Embryonic facial prominence (tissue), 1 donor: ENCODE measurements at regions not wholly inside any gene's neighbourhood (a gene's known extent, or its start where the extent isn't known, plus 50 kb on each side); places are given as distances from the start of the nearest gene placed in this dataset.

Source experiments
- DNase-seq: peaks from one replicate; pipeline ENCODE4 v3.0.0-alpha.2; 2016; ENCODE audit errors: extremely low spot score

DNA sequence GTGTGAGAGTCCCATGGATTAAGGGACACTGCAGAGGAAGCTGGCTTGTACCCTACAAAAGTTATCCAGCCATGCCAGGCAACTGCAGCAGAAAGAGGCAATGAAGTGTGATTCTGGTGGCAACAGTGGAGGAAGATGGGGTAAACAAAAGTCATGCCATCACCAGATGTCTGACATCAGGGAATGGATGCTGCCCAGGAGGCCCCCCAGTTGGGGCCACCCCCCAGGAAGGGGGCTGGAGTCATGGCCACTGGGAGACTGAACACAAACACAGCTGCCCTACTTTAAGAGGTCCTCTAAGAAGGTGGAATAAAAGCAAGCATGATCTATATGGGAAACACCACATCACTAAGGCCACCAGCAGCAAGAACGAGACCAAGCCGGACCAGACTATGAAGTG lies 235.3 kb downstream of the KLF12 start:
- no peak for DNase-seq

DNA sequence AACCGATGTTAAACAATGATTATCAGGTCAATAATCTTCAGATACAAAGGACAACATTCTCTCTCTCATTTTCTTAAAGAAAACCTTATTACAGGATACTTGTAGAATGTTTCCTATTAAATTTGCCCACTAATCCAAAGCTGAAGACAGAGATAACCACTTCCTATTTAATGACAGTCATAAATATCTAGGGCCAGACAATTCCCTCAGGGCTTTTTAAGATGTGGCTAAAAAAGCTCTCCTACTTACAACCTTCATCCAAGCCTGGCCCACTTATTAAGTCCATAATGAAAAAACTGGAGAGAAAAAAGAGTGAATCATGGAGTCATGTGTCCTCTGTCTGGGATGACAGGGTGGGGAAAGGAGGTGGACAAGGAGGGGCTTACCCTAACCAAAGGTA lies 235.9 kb downstream of the KLF12 start:
- DNase-seq: no peak

DNA sequence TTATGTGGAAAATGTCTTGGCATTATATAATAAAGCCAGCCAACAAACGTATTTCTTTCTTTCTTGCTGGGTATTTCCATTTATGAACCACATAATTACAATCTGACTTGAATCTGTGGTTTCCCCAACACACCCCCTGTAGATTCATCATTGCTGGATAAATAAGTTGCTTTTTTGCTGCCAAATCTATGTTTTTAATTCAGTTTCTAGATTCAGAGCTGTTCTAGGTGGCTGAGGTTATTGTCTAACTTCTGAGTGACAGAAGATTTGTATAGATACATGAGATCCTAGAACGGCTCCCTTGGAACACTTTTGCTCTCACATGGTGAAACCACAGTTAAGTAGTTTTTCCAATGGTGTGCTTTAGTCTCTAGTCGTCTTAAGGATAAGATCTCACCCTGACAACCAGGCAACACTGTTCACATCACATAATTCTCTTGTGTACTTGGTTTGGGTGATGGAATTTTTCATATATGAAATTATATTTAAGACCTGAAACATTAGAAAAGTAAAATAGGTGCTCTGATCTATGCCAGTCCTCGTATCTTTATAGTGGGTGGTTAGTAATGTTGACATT lies 239.1 kb downstream of the KLF12 start:
- no peak for DNase-seq

DNA sequence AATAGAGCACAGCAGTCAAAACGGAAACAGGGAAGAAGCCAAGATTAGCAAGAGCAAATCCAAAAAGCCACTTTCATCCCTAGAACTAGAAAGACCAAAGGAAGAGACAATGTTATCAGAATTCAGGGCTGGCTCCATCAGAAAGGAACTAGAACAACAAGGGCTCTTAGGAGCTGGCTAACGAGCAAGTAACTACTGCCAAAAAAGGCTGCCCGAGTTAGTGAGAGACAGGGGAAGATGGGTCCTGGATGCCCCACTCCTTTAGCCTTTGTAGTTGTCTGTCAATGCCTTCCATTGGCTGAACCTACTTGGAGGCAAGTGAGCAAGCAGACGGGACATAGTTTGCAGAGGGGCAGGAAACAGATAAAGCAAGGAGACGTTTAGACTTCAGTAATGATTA lies 240.4 kb downstream of the KLF12 start:
- no peak for DNase-seq

DNA sequence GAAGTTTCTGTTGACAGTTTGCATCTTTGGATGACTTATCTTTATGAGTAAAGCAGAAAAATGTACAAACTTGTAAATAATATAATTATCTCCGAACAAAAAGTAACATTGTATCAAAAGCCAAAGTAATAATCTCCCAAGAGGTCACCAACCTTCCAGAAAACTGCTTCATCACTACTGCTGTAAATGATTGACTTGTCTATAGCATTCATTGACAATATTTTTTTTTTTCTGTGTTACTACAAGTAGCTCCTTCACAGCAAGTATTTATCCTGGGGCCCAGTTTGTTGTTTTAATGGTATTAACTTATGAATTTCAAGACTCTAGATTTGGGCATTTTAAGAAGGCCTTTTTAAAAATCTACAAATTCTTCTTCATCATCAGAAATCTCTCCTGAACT lies 242.4 kb downstream of the KLF12 start:
- DNase-seq: no peak

DNA sequence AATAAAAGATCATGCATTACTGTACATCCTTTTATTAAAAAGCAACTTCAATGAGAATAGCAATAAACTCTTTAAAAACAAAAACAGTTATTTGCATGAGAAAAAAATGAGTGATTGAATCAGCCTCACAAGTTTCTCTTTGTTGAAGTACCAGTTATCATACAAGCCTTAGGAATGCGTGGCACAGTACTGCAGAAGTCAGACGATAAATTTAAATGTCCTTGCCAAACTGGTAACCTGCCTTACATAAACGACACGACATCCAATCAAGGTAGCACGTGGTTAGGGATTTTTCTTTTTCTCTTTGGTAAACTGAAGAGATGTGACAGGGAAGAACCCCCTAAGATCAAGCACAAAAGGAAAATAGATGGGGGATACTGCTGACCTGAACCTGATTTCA lies 251.0 kb downstream of the KLF12 start:
- no peak for DNase-seq

DNA sequence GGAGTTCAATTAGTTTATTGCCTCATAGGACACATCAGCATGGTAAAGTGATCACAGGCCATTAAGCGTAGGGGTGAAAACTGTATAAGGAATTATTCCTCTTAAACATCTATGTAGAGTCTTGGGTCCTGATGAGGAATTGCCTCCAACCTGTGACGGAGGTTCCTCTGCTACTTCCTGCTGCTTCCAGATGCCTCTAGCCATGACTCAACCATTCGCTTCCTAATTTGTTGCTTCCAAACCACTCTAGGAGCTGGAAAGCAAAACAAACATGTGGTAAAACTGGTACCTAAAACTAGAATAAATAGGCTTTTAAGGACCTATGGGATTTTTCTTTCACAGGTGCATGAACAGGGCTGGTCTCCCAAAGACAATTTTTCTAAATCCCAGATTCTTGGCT lies 253.8 kb downstream of the KLF12 start:
- no peak for DNase-seq

DNA sequence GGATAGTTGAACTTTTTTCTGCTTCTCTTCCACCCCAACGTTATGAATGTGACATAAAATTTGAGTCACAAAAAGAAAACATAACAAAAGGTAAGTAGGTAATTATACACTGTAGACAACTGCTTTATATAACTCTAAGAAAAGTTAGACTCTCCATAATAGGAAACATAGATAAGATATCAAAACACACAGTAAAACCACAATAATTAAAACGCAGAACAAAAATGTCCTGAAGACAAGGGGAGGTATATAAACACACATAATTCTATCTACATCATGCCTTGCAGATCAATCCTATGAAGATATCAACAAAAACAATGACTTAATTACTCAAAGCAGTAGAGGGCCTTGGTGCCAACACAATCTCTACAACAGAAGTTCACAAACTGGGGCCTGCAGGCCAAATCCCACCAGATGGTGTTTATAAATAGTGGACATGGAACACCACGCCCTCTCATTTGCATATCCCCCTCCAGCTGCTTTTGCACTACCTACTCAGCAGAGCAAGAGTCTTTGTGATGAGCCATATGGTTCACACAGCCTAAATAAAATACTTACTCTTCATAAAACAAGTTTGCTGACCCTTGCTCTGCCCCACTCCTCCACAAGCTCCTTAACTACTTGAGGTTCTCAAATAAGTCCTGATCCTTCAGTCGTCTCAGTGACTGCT lies 254.7 kb downstream of the KLF12 start:
- no peak for DNase-seq

DNA sequence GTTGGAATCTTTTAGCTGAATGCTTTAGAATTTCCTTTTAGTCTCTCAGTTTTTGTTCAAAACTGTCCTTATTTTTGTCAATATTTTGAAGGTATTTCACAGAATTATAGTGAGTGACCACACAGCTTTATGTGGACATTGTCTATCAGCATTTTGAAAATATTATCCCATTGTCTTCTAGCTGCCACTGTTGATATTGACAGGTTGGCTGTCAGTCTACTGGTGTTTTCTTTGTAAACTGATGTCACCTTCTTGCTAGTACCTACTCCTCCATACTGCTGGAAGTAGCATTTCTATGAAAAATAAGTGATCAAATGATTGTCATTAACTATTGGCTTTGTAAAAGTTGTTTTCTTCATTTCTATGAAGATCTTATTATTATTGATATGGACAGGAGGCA lies 256.8 kb downstream of the KLF12 start:
- no peak for DNase-seq

DNA sequence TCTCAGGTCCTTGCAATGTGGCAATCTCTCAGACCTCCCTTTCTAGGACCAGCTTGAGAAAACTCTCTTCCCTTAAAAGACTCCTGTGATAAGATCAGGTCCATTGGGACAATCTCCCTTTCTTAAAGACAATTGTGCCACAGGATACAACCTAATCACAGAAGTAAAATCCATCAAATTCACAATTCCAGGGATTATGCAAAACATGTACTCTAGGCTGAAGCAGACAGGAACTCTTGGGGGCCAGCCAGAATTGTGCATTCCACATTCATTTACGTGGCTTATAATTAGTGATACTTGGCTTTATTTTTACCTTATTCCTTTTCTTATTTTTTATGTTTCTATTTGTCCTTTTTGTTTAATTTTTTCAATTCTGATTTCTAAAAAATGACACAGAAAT lies 257.9 kb downstream of the KLF12 start:
- no peak for DNase-seq

DNA sequence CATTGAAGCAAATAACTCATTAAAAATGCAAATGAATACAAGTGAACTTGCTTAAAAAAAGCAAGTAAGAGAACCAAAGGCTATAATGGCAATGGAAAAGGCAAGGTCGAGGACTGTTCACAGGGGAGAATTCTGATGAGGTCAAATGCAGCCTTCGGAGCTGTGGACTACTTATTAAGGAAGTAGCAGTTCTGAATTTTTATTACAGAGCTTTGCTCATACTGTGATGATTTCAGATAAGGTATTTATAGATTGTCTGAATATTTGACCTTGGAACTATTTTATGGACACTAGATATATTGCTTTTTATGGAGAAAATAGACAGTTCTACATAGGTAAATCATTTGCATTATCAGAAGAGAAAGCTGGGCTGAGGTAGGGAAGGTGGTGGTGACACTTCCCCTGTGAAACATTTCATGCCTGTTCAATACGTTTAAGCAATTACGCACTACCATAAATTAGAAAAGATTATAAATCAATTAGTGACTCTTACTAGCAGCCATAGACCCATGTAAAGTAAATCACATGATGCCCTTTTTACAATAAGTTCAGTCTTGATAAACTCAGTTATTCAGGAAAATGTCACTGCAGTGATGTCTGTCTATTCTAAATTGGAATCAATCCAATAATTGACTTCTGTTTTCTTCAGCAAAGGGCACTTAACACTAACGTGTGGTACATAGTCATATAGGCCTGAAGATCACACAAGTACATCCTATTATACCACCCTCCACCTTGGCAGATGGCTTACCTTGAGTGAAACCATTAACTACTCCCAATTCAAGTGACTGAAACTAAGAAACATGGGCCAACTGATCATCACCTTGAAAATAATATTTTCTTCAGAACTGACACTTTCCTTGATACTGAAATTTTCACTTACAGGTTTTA lies 260.0 kb downstream of the KLF12 start:
- no peak for DNase-seq

DNA sequence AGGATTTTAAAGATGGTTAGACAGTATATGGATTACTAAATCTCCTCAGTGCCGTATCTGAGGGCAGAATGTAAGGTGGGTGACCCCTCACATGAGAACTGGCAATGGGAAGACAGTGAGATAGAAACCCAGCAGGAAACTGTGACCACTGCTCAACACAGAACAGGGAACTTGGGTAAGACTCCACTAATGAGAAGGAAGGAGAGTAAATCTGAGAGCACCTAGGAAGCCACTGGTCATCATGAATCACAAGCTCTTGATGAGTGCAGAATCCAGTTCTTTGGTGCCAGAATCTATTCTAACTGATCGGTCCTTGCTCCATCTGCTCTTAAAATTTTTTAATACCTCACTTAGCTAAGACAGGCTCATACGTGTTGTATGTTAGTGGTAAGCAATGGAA lies 261.8 kb downstream of the KLF12 start:
- DNase-seq: no peak

DNA sequence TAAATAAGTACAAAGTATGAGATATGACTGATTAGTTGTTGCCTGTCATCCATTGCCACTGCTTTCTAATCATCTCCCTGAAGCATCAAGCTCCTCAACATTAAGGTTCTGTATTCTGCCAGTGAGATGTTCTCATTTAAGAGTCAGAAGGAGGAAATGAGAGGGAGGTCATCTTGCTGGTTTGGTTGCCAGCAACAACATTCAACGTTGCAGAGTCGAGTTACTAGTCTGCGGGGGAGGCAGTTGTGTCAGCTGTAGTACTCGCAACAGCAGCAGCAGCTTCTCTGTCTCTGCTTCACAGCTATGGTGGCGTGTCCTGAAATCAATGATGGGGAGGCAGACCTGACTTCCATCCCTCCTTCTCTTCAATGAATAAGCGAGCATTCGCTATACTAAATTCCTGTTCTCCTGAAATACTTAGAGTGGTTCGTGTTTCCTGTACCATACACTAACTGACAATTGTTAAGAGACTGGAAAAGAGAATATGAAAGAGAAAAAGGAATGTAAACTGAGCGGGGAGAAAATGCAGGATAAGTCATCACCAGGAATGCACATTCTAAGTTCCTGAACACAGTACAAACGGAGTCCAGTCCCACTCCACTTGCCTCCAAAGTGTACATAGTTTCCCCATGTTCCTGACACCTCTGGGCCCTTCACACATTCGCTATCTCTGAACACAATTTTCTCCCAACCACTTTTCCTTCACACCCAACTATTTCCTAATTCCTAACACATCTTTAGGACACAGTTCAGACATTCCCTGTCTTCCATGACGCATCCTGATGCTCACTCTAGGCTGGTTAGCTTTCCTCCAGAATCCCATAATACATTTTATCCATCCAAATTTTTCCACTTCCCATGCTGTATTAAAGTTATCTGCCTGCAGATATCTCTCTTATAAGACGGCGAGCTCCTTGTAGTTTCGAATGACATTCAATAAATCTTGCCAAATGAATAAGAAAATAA lies 263.0 kb downstream of the KLF12 start:
- no peak for DNase-seq

DNA sequence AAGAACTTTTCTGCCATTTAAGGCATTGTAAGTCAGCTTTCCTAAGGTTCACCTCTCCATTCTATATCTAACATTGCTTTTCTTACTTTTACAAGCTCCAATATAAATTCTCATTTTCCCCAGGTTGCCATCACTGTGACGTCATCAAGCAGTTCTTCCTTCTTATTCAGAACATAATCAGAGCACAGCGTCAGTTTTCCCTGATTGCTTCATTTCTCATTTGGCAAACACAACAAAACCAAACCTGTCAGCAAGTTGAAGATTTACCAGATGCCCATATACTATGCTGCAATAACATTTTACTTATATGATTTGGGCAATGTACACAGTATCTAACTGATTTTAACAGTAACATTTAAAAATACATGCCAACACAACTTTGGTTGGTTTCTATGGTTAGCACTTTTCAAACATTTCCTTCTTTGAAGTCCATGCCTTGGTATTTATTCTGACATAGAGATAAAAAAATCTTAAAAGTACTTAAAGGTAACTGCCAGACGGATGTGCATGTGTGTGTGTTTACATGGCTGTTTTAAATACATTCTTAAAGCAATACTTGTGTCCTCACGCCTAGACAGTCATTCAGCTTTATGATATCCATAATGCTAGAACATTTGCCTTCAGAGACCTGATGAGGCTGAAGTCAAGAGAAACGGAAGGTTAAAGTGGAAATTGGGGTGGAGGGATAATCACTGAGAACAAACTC lies 264.0 kb downstream of the KLF12 start:
- no peak for DNase-seq

DNA sequence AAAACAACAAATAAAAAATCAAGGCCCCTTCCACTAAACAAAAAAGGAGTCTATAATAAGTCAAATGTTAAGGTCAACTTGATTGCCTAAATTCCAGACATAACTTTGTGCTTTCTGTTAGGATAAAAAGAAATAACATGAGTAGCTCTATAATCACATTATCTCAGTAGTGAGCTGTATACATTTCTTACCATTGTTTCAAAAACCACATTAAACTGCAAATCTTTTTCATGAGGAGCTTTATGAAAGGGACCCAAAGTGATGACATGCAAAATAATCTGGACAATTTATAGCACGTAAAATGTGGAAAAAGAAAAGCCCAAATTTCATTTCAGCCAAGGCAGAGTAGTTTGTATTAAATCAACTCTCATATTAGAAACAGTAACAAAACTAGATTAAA lies 269.2 kb downstream of the KLF12 start:
- DNase-seq: no peak

DNA sequence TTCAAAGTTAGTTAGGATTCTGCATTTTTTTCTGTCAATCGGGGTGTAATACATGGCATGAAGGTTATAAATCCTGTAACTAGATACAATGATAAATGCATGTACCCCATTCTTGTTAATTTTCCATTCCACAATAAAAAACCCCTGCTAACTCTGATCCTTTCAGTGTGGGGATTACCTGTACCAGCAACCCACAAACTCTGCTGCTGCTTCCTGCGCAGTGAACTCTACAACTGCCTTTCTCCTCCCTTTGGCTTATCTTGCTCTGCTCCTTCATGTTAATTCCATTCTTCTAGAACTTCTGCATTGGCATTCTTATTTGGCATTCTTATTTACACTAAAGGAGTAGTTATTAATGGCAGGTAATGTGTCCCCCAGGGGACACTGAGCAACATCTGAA lies 273.1 kb downstream of the KLF12 start:
- DNase-seq: no peak

DNA sequence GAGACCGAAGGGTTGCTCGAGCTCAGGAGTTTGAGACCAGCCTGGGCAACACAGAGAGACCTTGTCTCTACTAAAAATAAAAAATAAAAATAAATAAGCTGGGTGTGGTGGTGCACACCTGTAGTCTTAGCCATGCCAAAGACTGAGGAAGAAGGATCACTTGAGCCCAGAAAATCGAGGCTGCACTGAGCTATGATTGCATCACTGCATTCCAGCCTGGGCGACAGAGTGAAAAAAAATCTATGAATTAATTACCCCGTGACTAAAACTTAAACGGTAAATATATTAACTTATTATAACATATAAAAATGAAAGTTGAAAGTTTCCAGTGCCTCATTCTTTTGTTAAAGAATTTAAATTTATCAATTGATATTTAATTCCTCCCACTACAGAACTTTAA lies 273.7 kb downstream of the KLF12 start:
- no peak for DNase-seq

DNA sequence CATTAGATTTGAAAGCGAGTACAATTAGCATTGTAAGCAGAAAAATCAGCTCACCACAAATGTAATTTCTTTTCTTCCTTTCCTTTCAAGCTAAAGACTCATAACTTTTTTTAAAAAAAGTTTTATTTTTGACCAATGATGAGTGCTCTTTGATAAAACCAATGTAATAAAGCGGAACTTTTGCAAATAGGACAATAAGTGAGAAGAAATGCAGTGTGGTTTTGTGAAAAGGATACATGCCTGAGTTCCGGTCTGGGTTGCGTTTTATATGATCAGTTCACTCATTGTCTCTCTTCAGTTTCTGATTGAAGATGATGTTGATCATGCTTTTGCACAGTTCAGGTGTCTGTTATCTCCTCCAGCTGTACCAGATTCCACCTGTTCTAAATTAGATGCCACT lies 274.4 kb downstream of the KLF12 start:
- no peak for DNase-seq

DNA sequence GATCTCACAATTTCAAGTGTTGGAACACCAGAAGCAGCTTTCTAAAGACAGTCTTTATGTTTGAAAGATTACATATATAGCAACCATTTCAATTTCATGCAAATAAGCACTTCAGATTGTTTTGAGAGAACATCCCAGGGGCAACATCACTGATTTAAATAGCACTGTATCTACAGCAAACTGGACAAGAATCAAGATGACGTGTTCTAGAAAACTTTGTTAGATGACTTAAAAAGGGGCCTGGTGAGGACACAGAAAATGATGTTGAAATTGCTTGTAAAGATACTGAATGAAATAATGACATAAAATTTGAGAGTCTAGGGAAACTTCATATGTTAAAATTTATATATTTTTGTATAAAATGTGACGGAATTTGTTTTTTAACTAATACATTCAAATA lies 277.1 kb downstream of the KLF12 start:
- DNase-seq: no peak

DNA sequence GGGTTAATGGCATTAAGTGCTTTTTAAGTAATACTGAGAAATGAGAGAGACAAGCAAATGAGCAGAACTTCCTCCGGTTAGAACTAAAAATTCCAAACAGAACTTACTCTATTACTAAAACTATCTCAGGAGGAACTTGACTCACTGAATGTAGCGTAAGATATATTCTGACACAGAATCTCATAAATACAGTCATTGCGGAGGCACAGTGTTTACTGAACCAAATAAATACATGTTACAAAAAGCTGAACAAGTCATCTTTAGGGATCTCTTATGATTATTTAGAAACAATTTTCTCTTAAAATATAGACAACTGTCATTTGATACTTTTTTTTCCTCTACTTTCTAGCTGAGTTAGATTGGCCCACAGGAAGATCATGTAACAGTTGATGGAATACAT lies 283.1 kb downstream of the KLF12 start:
- no peak for DNase-seq
